GM12872 (cell line): ENCODE measurements at regions not wholly inside any gene's neighbourhood (a gene's known extent, or its start where the extent isn't known, plus 50 kb on each side); places are given as distances from the start of the nearest gene placed in this dataset.

ENCODE experiments used
- CTCF ChIP-seq: IDR thresholded peaks from 3 replicates; pipeline ENCODE4 v1.5.1; 2011; ENCODE audit warnings: low read depth, mild to moderate bottlenecking, low read length, moderate library complexity; ENCODE audit not compliant: insufficient read depth

- TF ChIP-seq CTCF: no peak
Observed at GRCh38 chr10:9275861-9276260, 1221.4 kb downstream of the GATA3 start.

GRCh38 chr10:9285690-9286089 lies 1231.2 kb downstream of the GATA3 start:
- TF ChIP-seq CTCF: no peak

- no peak for TF ChIP-seq CTCF
Observed at GRCh38 chr10:9289811-9290210, 1235.3 kb downstream of the GATA3 start.

- TF ChIP-seq CTCF: no peak
Observed at GRCh38 chr10:9291081-9291480, 1236.6 kb downstream of the GATA3 start.

GRCh38 chr10:9294132-9294663 lies 1239.7 kb downstream of the GATA3 start:
- no peak for TF ChIP-seq CTCF

- TF ChIP-seq CTCF: no peak
Observed at GRCh38 chr10:9294865-9295264, 1240.4 kb downstream of the GATA3 start.

GRCh38 chr10:9296190-9296589 lies 1241.7 kb downstream of the GATA3 start:
- TF ChIP-seq CTCF: no peak
